HG02759 (cell line): ENCODE measurements at regions not wholly inside any gene's neighbourhood (a gene's known extent, or its start where the extent isn't known, plus 50 kb on each side); places are given as distances from the start of the nearest gene placed in this dataset.

Experiments used
- ATAC-seq: cut with Tn5 transposase; IDR thresholded peaks from one replicate; pipeline ENCODE4 v1.9.1; 2021; ENCODE audit warnings: mild to moderate bottlenecking, moderate library complexity; ENCODE audit not compliant: unreplicated experiment

DNA sequence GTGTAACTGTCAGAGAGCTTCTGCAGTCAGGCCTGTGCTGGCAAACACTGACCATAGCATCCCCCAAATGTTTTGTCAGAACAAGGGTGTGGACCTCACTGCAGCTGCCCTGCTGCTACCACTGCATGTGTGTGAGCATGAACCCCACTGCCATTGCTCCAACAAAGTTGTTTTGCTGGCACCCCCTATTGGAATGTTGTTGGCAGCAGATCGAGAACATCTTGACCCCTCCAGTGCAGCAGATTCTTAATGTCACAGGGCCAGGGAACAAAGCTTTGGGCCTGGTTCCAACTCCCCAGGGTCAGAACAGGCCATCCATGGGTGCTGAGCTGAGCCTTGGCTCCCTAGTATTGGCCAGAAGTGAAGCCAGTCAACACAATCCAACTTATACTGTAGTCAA is 1537.4 kb downstream of the NCAM2 start:
- no peak for ATAC-seq

DNA sequence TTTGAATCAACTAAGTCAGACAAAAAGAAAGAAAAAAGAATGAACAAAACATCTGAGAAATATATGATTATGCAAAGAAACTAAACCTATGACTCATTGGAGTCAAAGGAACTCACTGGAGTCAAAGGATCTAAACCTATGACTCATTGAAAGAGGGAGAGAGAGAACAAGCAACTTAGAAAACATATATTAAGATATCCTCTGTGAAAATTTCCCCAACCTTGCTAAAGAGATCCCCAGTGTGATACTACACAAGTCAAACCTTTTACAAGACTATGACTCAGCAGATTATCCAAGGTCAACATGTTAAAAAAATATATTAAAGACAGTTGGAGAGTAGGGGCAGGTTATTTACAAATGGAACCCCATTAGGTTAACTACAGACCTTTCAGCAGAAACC is 1538.3 kb downstream of the NCAM2 start:
- no peak for ATAC-seq

DNA sequence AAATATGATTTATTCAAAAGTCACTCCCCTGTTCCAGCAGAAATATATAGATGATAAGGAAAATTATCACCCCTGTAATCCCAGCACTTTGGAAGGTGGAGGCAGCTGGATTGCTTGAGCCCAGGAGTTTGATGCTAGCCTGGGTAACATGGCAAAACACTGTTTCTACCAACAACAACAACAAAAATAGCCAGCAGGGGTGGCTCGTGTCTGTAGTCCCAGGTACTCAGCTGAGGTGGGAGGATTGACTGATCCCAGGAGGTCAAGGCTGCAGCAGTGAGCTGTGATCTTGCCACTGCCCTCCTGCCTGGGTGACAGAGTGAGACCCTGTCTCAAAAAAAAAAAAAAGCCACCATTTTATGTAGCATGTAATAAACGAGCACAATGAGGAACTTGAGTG is 1546.5 kb downstream of the NCAM2 start:
- ATAC-seq, result no peak

DNA sequence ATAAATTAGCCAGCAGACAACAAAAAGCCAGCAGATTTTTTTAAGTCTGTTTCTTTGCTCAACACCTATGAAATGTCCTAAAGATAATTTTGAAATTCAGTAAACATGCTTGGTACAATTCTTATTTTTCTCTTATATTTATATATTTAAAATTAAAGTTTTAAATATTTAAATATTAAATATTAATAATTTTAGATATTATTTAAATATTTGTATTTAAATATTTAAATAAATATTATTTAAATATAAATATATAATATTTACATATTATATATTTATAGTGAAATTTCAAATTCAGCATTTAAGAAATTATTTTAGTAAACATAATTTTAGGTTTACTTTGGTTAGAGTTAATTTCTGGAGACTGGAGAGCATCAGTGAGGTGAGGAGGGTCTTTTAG is 1554.2 kb downstream of the NCAM2 start:
- ATAC-seq, result no peak

DNA sequence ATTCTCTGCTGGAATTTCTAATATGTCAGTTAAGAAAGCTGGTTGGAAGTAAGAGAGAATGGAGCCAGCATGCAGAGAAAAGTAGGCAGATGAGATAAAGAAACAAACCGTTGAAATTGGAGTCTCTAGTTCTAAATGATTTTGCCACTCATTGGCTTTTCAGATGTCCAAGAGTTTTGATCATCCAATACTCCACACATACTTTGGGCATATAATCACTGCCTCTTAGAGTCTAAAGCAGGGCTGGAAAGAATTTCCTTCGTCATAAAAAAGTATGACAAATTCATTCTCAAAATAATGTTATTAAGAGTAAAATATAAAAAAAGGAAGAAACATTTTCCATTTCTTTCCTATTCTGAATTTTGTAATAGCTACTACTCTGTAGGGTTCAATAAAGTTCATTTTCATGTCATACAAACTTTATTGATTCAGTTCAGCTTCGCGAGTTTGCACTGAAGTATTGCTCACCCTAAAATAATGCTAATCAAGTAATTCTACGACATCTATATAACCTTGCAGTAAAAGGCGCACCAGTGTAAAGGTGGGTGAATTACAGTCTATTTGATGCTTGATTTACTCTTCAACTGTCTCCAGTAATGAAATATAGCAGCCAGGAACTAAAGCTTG is 1556.6 kb downstream of the NCAM2 start:
- no peak for ATAC-seq

DNA sequence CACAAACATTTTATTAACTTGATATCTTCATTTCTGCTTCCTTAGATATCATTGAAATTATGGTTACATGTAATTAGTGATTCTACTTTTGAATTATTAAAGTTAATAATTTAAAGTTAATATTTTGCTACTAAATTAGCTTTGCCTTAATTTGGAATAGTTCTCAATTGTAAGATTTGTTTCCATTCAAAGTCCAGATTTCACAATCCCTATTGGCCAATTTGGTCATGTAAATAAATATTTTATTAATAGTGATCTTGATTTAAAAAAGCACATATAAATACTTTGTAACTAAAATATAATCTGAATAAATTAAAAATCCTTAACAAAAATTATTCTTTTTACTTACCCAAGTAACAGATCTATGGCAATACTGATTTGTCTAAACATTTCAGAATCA is 1558.6 kb downstream of the NCAM2 start:
- ATAC-seq, result no peak

DNA sequence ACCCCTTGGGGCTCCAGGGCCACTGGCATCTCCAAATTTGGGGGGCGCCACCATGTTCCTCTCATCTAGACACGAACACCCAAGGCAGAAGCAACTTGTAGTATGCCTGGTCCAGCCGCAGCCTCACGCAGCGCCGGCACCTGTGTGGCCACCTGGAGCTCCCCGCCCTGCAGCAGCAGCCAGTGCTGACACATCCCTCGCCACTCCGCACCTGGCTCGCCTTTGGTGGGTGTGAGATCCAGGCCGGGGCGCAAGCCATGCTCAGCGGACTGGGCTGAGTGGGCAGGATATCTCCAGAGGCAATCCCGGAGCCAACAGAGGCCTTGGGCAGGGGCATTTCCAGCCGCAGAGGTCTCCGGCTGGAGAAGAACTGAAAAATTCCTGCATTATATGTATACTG is 1563.7 kb downstream of the NCAM2 start:
- no peak for ATAC-seq

DNA sequence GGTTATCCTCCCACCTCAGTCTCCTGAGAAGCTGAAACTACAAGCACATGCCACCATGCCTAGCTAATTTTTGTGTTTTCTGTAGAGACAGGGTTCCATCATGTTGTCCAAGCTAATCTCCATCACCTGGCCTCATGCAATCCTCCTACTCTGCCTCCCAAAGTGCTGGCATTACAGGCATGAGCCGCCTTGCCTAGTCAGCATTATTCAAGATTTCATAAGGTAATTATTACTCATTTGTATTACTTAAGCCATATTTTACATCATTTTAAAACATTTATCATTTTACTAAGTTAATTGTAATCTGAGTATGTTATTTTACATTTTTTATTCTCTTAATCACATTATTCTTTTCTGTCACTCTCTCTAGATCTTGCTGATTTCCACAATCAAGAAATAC is 1575.6 kb downstream of the NCAM2 start:
- no peak for ATAC-seq

DNA sequence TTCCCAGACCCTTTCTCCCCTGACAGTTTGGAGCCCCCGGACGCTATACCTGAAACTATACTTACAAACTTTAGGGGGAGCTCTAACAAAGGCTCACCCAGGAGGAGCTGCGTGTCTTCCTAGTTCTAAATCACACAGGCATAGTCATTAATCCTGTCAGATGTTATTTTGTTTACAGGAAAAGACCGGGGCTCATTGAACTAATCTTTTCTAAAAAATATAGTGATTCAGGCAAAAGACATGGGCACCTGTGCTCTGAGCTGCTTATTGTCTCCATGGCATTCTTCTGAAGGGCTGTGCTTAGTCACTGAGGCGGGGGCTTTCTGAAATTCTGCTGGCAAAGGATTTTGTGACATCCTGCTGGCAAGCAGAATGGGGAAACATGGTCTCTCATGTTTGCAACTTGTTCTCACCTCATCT is 1577.0 kb downstream of the NCAM2 start:
- no peak for ATAC-seq

DNA sequence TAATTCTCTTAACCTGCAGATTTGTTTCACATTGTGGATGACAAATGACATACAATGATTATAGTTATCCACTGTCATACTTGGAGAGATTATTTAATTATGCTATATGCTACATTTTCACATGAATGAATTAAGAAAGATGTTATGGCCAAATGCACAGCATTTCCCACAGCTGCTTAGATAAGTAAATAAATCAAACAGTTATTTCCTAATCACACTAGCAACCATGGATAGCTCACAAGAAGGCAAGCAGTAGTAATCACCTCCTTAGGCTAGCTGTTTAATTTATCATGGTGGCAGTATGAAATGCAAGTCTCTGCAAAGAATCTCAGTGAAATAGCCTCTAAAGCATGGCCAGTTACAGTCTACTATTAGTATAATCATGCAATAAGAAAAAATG is 1581.5 kb downstream of the NCAM2 start:
- ATAC-seq, result no peak

DNA sequence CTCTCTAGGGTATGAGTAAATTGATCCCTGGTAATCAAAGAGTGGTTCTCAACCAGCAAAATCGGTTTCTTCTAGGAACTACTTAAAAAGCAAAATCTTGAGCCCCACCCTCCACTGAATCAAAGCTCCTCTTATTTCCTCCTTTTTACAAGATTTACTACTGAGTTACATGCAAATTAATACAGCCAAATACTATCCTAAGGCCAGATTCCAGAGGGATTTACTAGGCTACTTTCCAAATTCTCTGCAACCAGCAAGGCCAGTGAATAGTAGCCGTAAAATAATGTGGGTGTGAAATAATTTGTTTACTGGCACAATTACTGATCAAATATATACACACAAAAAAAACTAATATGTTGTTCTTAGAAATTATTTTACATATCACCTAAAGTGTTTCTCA is 1583.8 kb downstream of the NCAM2 start:
- ATAC-seq, result no peak

DNA sequence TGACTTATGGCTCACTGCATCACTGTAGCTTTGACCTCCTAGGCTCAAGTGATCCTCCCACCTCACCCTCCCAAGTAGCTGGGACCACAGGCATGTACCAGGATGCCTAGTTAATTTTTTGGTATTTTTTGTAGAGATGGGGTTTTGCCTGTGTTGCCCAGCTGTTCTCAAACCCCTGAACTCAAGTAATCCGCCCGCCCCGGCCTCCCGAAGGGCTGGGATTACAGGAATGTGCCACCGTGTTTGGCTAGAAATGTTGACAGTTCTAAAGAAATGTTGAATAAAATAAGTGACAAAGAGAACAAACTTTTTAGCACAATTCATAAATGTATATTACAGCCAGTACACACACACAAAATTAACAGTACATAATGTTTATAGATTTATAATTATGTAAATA is 1586.1 kb downstream of the NCAM2 start:
- no peak for ATAC-seq

DNA sequence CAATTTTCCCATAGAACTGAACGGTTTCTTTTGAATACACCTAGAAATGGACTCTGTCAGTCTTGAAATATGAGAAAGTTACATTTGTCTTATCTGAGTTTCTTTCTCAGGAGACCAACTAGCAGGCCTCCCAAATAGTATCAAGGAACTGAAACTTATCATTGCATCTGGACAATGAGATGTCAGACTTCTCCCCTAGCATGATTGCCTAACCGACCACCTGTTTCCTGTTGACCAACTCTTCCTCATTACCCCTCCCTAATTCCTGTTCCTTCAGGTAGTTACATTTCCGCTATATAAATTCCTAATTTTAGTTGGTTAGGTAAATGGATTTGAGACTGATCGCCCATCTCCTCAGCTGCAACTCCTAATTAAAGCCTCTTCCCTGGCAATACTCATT is 1587.3 kb downstream of the NCAM2 start:
- ATAC-seq, result no peak

DNA sequence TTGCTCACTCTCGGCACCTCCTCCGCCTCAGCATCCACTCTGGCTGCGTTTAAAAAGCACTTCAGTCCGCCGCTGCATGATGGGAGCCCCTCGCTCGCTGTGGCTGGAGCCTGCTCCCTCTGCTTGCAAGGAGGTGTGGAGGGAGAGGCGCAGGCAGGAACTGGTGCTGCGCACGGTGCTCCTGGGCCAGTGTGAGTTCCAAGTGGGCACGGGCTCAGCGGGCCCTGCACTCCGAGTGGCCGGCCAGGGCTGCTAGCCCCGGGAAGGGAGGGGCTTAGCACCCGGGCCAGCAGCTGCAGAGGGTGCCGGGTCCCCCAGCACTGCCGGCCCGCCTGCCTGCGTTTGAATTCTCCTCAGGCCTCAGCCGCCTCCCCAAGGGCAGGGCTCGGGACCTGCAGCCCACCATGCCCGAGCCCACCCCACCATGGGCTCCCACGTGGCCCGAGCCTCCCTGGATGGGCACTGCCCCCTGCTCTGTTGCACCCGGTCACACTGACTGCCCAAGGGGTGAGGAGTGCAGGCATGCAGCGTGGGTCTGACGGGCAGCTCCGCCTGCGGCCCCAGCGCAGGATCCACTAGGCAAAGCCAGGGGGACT is 1599.5 kb downstream of the NCAM2 start:
- ATAC-seq, result no peak

DNA sequence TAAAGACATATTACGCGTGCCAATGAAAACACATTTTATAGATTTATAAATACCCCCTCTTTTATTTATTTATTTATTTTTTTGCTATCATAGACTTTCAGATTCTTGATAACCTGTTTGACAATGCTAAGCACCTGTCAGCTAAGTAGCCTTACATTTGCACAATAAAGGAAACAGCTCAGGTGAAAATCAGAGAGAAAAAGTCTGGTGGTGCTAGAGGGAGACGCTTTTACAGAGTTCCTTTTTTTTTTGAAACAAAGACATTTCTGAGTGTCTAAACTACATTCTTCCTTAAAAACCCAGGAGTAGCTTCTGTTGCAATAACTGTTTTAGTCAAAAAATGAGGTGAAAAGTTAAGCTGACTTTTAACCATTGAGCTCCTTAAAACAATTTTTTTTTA is 1611.6 kb downstream of the NCAM2 start:
- ATAC-seq, result no peak

DNA sequence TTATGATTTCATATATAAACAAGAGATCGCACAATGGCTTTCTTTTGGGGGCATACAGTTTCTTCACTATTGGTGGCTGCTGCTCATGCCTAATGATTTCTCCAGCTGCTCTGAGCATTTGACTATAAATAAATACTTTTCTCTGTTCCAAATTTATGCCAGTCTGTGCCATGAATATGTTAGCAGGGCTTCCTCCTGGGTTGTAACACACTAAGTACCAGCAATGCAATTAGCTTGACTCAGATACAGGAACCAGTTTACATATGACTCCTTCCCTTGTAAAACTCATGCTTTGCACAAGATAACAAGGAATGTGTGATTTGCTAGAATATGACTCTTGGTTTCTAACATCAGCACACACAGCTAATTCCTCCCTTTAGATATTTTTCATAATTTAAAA is 1629.7 kb downstream of the NCAM2 start:
- ATAC-seq, result no peak

DNA sequence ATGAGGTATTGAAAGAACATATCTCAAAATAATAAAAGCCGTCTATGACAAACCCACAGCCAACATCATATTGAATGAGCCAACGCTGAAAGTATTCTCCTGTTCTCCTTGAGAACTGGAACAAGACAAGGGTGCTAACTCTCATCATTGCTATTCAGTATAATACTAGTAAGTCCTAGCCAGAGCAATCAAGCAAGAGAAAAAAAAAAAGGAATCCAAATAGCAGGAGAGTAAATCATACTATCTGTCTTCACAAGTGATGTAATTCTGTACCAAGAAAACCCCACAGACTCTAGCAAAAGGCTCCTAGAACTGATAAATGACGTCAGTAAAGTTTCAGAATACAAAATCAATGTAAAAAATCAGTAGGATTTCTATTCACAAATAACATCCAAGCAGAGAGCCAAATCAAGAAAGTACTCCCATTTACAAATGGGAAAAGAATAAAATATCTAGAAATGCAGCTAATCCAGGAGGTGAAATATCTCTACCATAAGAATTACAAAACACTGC is 1632.8 kb downstream of the NCAM2 start:
- no peak for ATAC-seq

DNA sequence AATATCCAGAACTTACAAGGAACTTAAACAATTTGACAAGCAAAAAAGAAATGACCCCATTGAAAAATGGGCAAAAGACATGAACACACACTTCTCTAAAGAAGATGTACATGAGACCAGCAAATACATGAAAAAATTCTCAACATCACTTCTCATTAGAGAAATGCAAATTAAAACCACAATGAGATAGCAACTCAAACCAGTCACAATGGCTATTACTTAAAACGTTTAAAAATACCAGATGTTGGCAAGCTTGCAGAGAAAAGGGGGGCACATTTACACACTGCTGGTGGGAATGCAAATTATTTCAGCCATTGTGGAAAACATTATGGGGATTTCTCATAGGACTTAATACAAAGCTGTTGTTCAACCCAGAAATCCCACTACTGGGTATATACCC is 1634.0 kb downstream of the NCAM2 start:
- ATAC-seq, result no peak

DNA sequence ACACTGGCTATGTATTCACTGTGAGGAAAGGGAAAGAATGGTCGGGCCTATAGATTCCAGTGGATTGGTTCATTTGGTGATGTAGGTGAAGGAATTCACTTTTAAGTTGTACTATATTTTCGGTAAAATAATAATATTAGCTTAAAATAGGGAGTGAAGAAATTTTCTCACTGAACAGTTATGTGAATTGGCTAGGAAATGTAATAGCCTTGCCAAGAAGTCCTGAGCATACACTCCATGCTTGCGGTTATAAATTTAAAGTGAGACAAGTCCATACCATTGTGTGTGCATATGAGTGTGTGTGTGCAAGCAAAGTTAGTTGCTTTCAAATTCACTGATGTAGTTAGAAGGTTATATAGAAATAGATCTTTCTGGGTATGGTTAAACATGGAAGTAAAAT is 1651.0 kb downstream of the NCAM2 start:
- ATAC-seq, result no peak

DNA sequence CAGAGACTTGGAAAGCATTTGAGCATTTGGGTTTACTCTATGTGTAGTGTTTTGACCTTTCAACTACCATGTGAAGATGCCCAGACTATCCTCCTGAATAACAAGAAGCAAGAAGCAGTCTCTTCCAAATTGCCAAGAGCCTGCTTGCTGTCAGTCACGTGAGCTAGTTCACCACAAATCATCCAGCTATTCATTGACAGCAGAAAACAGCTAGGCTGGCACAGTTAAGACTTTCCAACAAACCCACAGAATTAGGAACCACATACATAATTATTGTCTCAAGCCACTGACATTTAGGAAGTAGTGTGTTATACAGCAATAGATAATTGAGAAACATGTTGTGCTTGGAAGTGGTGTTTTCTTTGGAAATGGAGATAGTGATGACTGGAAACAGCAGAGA is 1652.0 kb downstream of the NCAM2 start:
- no peak for ATAC-seq

DNA sequence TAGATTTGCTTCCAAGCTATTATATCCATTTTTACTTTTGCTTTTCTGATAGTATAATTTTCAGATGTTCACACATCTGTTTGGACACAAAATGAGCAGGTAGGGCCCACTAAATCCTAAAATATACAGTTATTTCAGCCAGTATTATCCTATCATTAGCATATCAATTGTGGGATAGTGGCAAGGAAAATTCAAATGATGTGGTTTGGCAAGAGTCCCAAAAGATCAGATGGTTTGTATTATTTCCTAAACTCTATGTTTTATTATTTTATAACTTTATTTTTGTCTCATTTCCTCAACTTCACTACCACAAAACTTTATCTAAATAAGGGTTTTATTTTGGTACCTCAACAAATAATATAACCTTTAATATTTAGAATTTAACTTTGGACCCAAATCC is 1659.6 kb downstream of the NCAM2 start:
- no peak for ATAC-seq

DNA sequence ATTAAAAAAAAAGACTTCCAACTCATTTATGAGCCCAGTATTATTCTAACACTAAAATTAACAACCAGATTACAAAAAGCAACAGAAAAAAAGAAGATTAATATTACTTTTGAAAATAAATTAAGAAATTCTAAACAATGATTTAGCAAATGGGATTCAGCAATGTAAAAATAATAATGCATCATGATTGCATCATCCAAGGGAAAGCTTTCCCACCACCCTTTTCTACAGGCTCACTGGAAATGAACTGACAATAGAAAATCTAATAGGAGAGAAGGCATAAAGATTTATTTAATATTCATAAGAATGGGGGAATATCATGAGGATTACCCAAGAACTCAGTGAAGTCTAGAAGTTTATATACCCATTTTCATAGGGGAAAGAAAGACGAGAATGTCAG is 1671.9 kb downstream of the NCAM2 start:
- ATAC-seq, result no peak

DNA sequence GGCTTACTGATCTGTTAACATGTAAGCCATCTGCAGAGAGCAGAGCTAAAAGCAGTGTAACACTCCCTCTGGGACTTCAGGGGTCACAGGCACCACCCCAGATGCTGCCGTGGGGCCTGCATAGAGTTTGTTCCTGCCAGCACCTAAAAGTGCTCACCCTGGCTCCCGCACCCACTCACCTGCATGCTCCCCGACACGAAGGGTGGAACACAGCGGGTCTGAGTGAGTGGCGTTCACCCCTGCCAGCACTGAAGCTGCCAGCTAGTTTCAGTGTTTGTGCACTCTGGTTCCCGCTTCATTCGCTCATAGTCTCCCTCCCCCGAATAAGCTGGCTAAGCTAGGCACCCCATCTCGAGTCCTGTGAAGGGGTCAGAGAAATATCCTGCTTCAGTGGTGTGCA is 1681.0 kb downstream of the NCAM2 start:
- no peak for ATAC-seq
